ENCODE measurements at regions not wholly inside any gene's neighbourhood (a gene's known extent, or its start where the extent isn't known, plus 50 kb on each side); places are given as distances from the start of the nearest gene placed in this dataset.
"Not testable (repeated sequence)": the region's sequence is repeated elsewhere in the genome, so short reads cannot be mapped to it uniquely, and the experiment has no call there.

GRCh38 chr14:106349678-106350457 lies 823.5 kb downstream of the TMEM121 start:
- not testable (repeated sequence) for DNase-seq

GRCh38 chr14:106355007-106355791 lies 828.8 kb downstream of the TMEM121 start:
- not testable (repeated sequence) for DNase-seq

GRCh38 chr14:106355881-106356642 lies 829.7 kb downstream of the TMEM121 start:
- not testable (repeated sequence) for DNase-seq

- not testable (repeated sequence) for DNase-seq
Measured at GRCh38 chr14:106356643-106356930, 830.2 kb downstream of the TMEM121 start.

- DNase-seq: not testable (repeated sequence)
Measured at GRCh38 chr14:106359157-106359887, 832.9 kb downstream of the TMEM121 start.

GRCh38 chr14:106365371-106365770 lies 839.0 kb downstream of the TMEM121 start:
- DNase-seq: not testable (repeated sequence)

GRCh38 chr14:106365894-106366293 lies 839.5 kb downstream of the TMEM121 start:
- not testable (repeated sequence) for DNase-seq

GRCh38 chr14:106366971-106367370 lies 840.6 kb downstream of the TMEM121 start:
- not testable (repeated sequence) for DNase-seq

GRCh38 chr14:106369456-106369855 lies 843.1 kb downstream of the TMEM121 start:
- DNase-seq: not testable (repeated sequence)

GRCh38 chr14:106372870-106373652 lies 846.7 kb downstream of the TMEM121 start:
- DNase-seq: no peak

- DNase-seq: not testable (repeated sequence)
Measured at GRCh38 chr14:106373653-106374110, 847.3 kb downstream of the TMEM121 start.

GRCh38 chr14:106377432-106377831 lies 851.0 kb downstream of the TMEM121 start:
- DNase-seq: no peak

- DNase-seq: no peak
Measured at GRCh38 chr14:106378191-106378590, 851.8 kb downstream of the TMEM121 start.

GRCh38 chr14:106380740-106381139 lies 854.4 kb downstream of the TMEM121 start:
- no peak for DNase-seq

- not testable (repeated sequence) for DNase-seq
Measured at GRCh38 chr14:106389186-106389585, 862.8 kb downstream of the TMEM121 start.

GRCh38 chr14:106390401-106390800 lies 864.0 kb downstream of the TMEM121 start:
- DNase-seq: no peak

- DNase-seq: no peak
Measured at GRCh38 chr14:106390947-106391346, 864.6 kb downstream of the TMEM121 start.

- no peak for DNase-seq
Measured at GRCh38 chr14:106393742-106394141, 867.4 kb downstream of the TMEM121 start.

- DNase-seq: no peak
Measured at GRCh38 chr14:106395456-106396050, 869.2 kb downstream of the TMEM121 start.

GRCh38 chr14:106396999-106397398 lies 870.6 kb downstream of the TMEM121 start:
- no peak for DNase-seq

GRCh38 chr14:106398931-106399331 lies 872.5 kb downstream of the TMEM121 start:
- not testable (repeated sequence) for DNase-seq
